Caco-2 (cell line): ENCODE measurements at regions not wholly inside any gene's neighbourhood (a gene's known extent, or its start where the extent isn't known, plus 50 kb on each side); places are given as distances from the start of the nearest gene placed in this dataset.

Experiments used
- BruUV-seq: library from RNA; stranded (reverse); fragments of 400-500 nt; replicated peaks from 2 replicates; lab custom pipeline; 2021; lab: Mats Ljungman, UMichigan
- CTCF ChIA-PET: fragments of 300-600 bp; sonication (Branson Sonifier 250); formaldehyde crosslinking; loops from one replicate; lab custom pipeline; 2022; ENCODE audit warnings: antibody characterized with exemption; lab: Charles Lee
- POLR2A ChIA-PET: fragments of 300-600 bp; sonication (Branson Sonifier 250); formaldehyde crosslinking; loops from one replicate; lab custom pipeline; 2022; ENCODE audit warnings: antibody characterized with exemption; lab: Charles Lee
- DNase-seq, 2 experiments: peaks; one replicate each; pipeline versions ENCODE4 v3.0.0 to v3.0.0-alpha.2; 2020 to 2022
- H3K27me3 ChIP-seq: replicated peaks from 2 replicates; pipeline ENCODE4 v1.6.0; 2011; ENCODE audit warnings: low read length; ENCODE audit not compliant: control insufficient read depth, insufficient read depth
- H3K36me3 ChIP-seq: 2 replicates; pipeline ENCODE4 v1.5.1; 2011; ENCODE audit warnings: low read length; ENCODE audit not compliant: control insufficient read depth, insufficient read depth
- H3K4me1 ChIP-seq: fragments of 250-450 bp; sonication (Bioruptor Pico); 2 replicates; pipeline ENCODE4 v1.5.1; 2020; ENCODE audit warnings: mild to moderate bottlenecking
- H3K4me3 ChIP-seq: 2 replicates; pipeline ENCODE4 v1.5.1; 2011; ENCODE audit warnings: low read depth, mild to moderate bottlenecking, control low read depth, low read length
- H3K9me3 ChIP-seq: fragments of 250-450 bp; sonication (Bioruptor Pico); 2 replicates; pipeline ENCODE4 v1.5.1; 2020; ENCODE audit warnings: mild to moderate bottlenecking, moderate library complexity
- H3K27ac Mint-ChIP-seq: one replicate; pipeline ENCODE4 v1.8.0; 2022; ENCODE audit warnings: mixed read lengths; ENCODE audit not compliant: unreplicated experiment
- H3K27me3 Mint-ChIP-seq: one replicate; pipeline ENCODE4 v1.8.0; 2022; ENCODE audit warnings: mixed read lengths; ENCODE audit not compliant: insufficient read depth, unreplicated experiment
- H3K36me3 Mint-ChIP-seq: one replicate; pipeline ENCODE4 v1.8.0; 2022; ENCODE audit warnings: mild to moderate bottlenecking, mixed read lengths; ENCODE audit not compliant: insufficient read depth, unreplicated experiment
- H3K4me1 Mint-ChIP-seq: one replicate; pipeline ENCODE4 v1.8.0; 2022; ENCODE audit warnings: low read depth, mixed read lengths; ENCODE audit not compliant: unreplicated experiment
- H3K4me3 Mint-ChIP-seq: one replicate; pipeline ENCODE4 v1.8.0; 2022; ENCODE audit warnings: mild to moderate bottlenecking, moderate library complexity, mixed read lengths; ENCODE audit not compliant: unreplicated experiment
- H3K9me3 Mint-ChIP-seq: one replicate; pipeline ENCODE4 v1.8.0; 2022; ENCODE audit warnings: mixed read lengths; ENCODE audit not compliant: unreplicated experiment
- intact Hi-C: fragments of 100-400 bp; cut with micrococcal nuclease; formaldehyde crosslinking; loops from one replicate; pipeline ENCODE4 v1.10.0; 2022; ENCODE audit not compliant: unreplicated experiment
- TF ChIP-seq, protein P1 (sequence below), 2 experiments: fragments of 200-600 bp in 1 of 2; IDR thresholded peaks; 1 replicate in 1 of 2; 2 replicates in 1 of 2; pipeline versions ENCODE4 v1.5.1 to v1.8.0; 2011 to 2022; ENCODE audit warnings: antibody characterized with exemption in 1 of 2, control low read depth in 1 of 2, inconsistent platforms in 1 of 2, low read depth in 1 of 2, low read length in 1 of 2, mild to moderate bottlenecking in 1 of 2, moderate library complexity in 1 of 2; ENCODE audit not compliant: insufficient read depth in 1 of 2, severe bottlenecking in 1 of 2, unreplicated experiment in 1 of 2

DNA sequence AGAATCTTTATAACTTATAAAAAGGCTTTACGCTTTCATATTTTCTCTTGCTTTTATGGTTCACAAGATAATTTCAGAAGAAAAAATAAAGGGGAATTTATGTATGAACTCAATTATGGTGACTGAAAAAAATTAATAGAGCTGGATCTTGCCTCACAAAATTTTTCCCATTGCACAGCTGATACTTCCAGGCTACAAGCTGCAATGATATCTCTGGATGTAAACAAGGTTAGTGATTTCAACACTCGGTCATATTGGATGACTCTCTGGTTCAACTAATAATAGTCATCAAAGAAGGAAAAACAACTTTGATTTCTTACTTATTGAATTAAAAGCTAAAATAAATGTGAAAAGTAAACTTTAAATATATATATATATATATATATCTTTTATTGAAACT, 868.0 kb downstream of the FAT4 start:
- H3K27ac Mint-ChIP-seq: no peak overlapping the region

DNA sequence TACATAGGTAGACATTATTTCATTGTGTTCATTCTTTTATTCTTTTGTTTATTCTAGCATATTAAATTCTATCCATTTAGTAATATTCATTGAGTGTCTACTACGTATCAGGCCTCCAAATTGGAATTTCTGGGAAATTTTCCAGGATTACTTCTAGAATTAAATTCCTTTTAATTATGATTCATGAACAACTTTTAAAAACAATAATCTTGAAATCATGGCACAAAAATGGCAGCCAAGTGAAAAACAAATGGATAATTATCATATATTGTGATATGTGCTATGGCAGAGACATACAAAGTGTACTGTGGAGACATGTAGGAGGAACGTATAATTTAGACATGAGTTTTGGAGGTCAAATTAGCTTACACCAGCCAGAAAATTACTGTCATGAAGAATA, 868.5 kb downstream of the FAT4 start:
- no peaks in the 10 kb centered on the region for H3K27me3 Mint-ChIP-seq
- no peak overlapping the region for H3K27ac Mint-ChIP-seq

More for the DNA sequence above, 868.0 kb downstream of the FAT4 start:
- no peaks in the 10 kb centered on the region for H3K27me3 ChIP-seq
- no TSS peak for BruUV-seq
- intact Hi-C loops: no loop called here
- no peaks in the 10 kb centered on the region for H3K36me3 ChIP-seq
- TF ChIP-seq, protein P1, sequence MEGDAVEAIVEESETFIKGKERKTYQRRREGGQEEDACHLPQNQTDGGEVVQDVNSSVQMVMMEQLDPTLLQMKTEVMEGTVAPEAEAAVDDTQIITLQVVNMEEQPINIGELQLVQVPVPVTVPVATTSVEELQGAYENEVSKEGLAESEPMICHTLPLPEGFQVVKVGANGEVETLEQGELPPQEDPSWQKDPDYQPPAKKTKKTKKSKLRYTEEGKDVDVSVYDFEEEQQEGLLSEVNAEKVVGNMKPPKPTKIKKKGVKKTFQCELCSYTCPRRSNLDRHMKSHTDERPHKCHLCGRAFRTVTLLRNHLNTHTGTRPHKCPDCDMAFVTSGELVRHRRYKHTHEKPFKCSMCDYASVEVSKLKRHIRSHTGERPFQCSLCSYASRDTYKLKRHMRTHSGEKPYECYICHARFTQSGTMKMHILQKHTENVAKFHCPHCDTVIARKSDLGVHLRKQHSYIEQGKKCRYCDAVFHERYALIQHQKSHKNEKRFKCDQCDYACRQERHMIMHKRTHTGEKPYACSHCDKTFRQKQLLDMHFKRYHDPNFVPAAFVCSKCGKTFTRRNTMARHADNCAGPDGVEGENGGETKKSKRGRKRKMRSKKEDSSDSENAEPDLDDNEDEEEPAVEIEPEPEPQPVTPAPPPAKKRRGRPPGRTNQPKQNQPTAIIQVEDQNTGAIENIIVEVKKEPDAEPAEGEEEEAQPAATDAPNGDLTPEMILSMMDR (IDR thresholded peaks at IDR 0.05; ENCODE audit: insufficient read depth in 1 of 2, low read depth in 1 of 2, low read length in 1 of 2, severe bottlenecking in 1 of 2, unreplicated experiment in 1 of 2): no peak
- ChIA-PET POLR2A (no interaction called here), CTCF (no interaction called here)
- H3K9me3 Mint-ChIP-seq: no peaks in the 10 kb centered on the region
- no peak for DNase-seq
- H3K4me1 Mint-ChIP-seq: no peaks in the 10 kb centered on the region
- no peaks in the 10 kb centered on the region for H3K36me3 Mint-ChIP-seq
- no peaks in the 10 kb centered on the region for H3K27me3 Mint-ChIP-seq
- H3K4me1 ChIP-seq: no peaks in the 10 kb centered on the region
- no peak overlapping the region for H3K4me3 Mint-ChIP-seq
- H3K9me3 ChIP-seq: no peaks in the 10 kb centered on the region
- no peak overlapping the region for H3K4me3 ChIP-seq

DNA sequence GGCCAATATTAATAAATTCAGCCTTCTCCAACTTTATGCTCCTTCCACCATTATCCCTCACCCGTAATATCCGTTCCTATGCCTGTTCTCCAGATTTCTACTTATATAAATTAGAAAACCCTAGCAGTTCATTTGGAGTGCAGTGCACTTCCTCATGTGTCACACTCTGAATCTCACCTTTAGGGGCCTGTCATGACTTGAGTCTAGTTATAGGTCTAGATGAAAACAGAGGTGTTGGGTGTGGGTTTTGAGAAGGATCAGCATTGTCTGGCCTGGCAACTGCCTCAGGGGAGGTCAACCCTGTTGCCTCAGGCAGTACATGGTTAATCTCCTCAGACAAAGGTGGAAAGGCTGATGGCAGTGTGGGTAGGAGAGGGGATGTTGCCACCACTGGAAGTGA, 876.8 kb downstream of the FAT4 start:
- no peak overlapping the region for H3K27ac Mint-ChIP-seq
- CTCF ChIA-PET: no interaction called here
- no peak for DNase-seq
- no peaks in the 10 kb centered on the region for H3K4me1 Mint-ChIP-seq
- H3K27me3 Mint-ChIP-seq: no peaks in the 10 kb centered on the region
- H3K27me3 ChIP-seq: no peaks in the 10 kb centered on the region
- BruUV-seq: no TSS peak
- no peaks in the 10 kb centered on the region for H3K9me3 ChIP-seq
- H3K4me3 ChIP-seq: no peak overlapping the region
- H3K36me3 ChIP-seq: no peaks in the 10 kb centered on the region
- TF ChIP-seq, protein P1 (IDR thresholded peaks at IDR 0.05; ENCODE audit: insufficient read depth in 1 of 2, low read depth in 1 of 2, low read length in 1 of 2, severe bottlenecking in 1 of 2, unreplicated experiment in 1 of 2): no peak
- no peaks in the 10 kb centered on the region for H3K9me3 Mint-ChIP-seq
- POLR2A ChIA-PET: no interaction called here
- intact Hi-C loops: no loop called here
- no peak overlapping the region for H3K4me3 Mint-ChIP-seq
- H3K4me1 ChIP-seq: no peaks in the 10 kb centered on the region
- H3K36me3 Mint-ChIP-seq: no peaks in the 10 kb centered on the region

More for the DNA sequence above, 868.5 kb downstream of the FAT4 start:
- POLR2A ChIA-PET: no interaction called here
- BruUV-seq: no TSS peak
- H3K4me3 Mint-ChIP-seq: no peak overlapping the region
- Histone ChIP-seq H3K9me3 (no peaks in the 10 kb centered on the region), H3K4me3 (no peak overlapping the region), H3K4me1 (no peaks in the 10 kb centered on the region), H3K36me3 (no peaks in the 10 kb centered on the region), H3K27me3 (no peaks in the 10 kb centered on the region)
- no peak for DNase-seq
- intact Hi-C loops: no loop called here
- no peaks in the 10 kb centered on the region for H3K9me3 Mint-ChIP-seq
- H3K36me3 Mint-ChIP-seq: no peaks in the 10 kb centered on the region
- no peaks in the 10 kb centered on the region for H3K4me1 Mint-ChIP-seq
- TF ChIP-seq, protein P1 (IDR thresholded peaks at IDR 0.05; ENCODE audit: insufficient read depth in 1 of 2, low read depth in 1 of 2, low read length in 1 of 2, severe bottlenecking in 1 of 2, unreplicated experiment in 1 of 2): no peak
- CTCF ChIA-PET: no interaction called here
